ENCODE measurements at regions not wholly inside any gene's neighbourhood (a gene's known extent, or its start where the extent isn't known, plus 50 kb on each side); places are given as distances from the start of the nearest gene placed in this dataset.
"Not testable (repeated sequence)": the region's sequence is repeated elsewhere in the genome, so short reads cannot be mapped to it uniquely, and the experiment has no call there.

GRCh38 chr5:18605186-18605585 lies 970.9 kb downstream of the TAF11L14 start:
- H3K36me3 ChIP-seq = no peaks in the 10 kb centered on the region
- TF ChIP-seq CTCF (IDR thresholded peaks at IDR 0.05) = no peak

GRCh38 chr5:18607570-18607969 lies 973.3 kb downstream of the TAF11L14 start:
- Histone ChIP-seq H3K4me1 (ENCODE audit: control insufficient read depth in 1 of 2, insufficient read depth in 1 of 2, low read depth in 1 of 2, low read length in 1 of 2) (no peaks in the 10 kb centered on the region), H3K27me3 (no peaks in the 10 kb centered on the region), H3K4me3 (ENCODE audit: low read depth in 1 of 2, low read length in 1 of 2) (no peak overlapping the region), H3K36me3 (no peaks in the 10 kb centered on the region), H3K9me3 (no peaks in the 10 kb centered on the region), H3K27ac (no peak overlapping the region)
- no peak for TF ChIP-seq CTCF (IDR thresholded peaks at IDR 0.05)

More at GRCh38 chr5:18605186-18605585, 970.9 kb downstream of the TAF11L14 start:
- Histone ChIP-seq H3K27ac (no peak overlapping the region), H3K4me1 (ENCODE audit: control insufficient read depth in 1 of 2, insufficient read depth in 1 of 2, low read depth in 1 of 2, low read length in 1 of 2) (no peaks in the 10 kb centered on the region), H3K27me3 (no peaks in the 10 kb centered on the region), H3K4me3 (ENCODE audit: low read depth in 1 of 2, low read length in 1 of 2) (no peak overlapping the region), H3K9me3 (no peaks in the 10 kb centered on the region)

GRCh38 chr5:18617191-18617590 lies 982.9 kb downstream of the TAF11L14 start:
- H3K27ac ChIP-seq; H3K4me3 ChIP-seq (ENCODE audit: low read depth in 1 of 2, low read length in 1 of 2); H3K9me3 ChIP-seq; H3K4me1 ChIP-seq (ENCODE audit: control insufficient read depth in 1 of 2, insufficient read depth in 1 of 2, low read depth in 1 of 2, low read length in 1 of 2); H3K27me3 ChIP-seq; H3K36me3 ChIP-seq: not testable (repeated sequence)

GRCh38 chr5:18630458-18631045 lies 996.3 kb downstream of the TAF11L14 start:
- H3K4me1 ChIP-seq (ENCODE audit: control insufficient read depth in 1 of 2, insufficient read depth in 1 of 2, low read depth in 1 of 2, low read length in 1 of 2) = no peaks in the 10 kb centered on the region
- H3K9me3 ChIP-seq = no peaks in the 10 kb centered on the region
- no peak for TF ChIP-seq CTCF (IDR thresholded peaks at IDR 0.05)
- no peaks in the 10 kb centered on the region for H3K27me3 ChIP-seq
- no peaks in the 10 kb centered on the region for H3K36me3 ChIP-seq
- no peak overlapping the region for H3K4me3 ChIP-seq (ENCODE audit: low read depth in 1 of 2, low read length in 1 of 2)
- no peak overlapping the region for H3K27ac ChIP-seq

- H3K36me3 ChIP-seq = no peaks in the 10 kb centered on the region
- no peaks in the 10 kb centered on the region for H3K9me3 ChIP-seq
Measured at GRCh38 chr5:18652404-18653215, 1018.4 kb downstream of the TAF11L14 start.

More at GRCh38 chr5:18652404-18653215, 1018.4 kb downstream of the TAF11L14 start:
- no peak for TF ChIP-seq CTCF (IDR thresholded peaks at IDR 0.05)
- H3K27ac ChIP-seq = no peak overlapping the region
- no peaks in the 10 kb centered on the region for H3K4me1 ChIP-seq (ENCODE audit: control insufficient read depth in 1 of 2, insufficient read depth in 1 of 2, low read depth in 1 of 2, low read length in 1 of 2)
- no peaks in the 10 kb centered on the region for H3K27me3 ChIP-seq
- H3K4me3 ChIP-seq (ENCODE audit: low read depth in 1 of 2, low read length in 1 of 2) = no peak overlapping the region
